ENCODE measurements at regions not wholly inside any gene's neighbourhood (a gene's known extent, or its start where the extent isn't known, plus 50 kb on each side); places are given as distances from the start of the nearest gene placed in this dataset.

DNA sequence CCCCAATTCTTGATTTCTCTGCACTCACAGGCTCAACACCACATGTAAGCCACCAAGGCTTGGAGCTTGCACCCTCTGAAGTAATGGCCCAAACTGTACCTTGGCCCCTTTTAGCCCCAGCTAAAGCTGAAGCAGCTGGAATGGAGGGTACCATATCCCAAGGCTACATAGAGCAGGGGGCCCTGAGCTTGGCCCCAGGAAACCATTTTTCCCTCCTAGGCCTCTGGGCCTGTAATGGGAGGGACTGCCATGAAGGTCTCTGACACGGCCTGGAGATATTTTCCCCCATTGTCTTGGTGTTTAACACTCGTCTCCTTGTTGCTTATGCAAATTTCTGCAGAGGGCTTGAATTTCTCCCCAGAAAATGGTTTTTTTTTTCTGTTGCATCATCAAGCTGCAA lies 69.7 kb downstream of the SKA1 start:
- DNase-seq (ENCODE audit: low read depth) = no peak
- TF ChIP-seq, protein P1, sequence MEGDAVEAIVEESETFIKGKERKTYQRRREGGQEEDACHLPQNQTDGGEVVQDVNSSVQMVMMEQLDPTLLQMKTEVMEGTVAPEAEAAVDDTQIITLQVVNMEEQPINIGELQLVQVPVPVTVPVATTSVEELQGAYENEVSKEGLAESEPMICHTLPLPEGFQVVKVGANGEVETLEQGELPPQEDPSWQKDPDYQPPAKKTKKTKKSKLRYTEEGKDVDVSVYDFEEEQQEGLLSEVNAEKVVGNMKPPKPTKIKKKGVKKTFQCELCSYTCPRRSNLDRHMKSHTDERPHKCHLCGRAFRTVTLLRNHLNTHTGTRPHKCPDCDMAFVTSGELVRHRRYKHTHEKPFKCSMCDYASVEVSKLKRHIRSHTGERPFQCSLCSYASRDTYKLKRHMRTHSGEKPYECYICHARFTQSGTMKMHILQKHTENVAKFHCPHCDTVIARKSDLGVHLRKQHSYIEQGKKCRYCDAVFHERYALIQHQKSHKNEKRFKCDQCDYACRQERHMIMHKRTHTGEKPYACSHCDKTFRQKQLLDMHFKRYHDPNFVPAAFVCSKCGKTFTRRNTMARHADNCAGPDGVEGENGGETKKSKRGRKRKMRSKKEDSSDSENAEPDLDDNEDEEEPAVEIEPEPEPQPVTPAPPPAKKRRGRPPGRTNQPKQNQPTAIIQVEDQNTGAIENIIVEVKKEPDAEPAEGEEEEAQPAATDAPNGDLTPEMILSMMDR (conservative IDR thresholded peaks at IDR 0.05; ENCODE audit: low read depth, low read length) = no peak
- no peak overlapping the region for H3K4me3 ChIP-seq (ENCODE audit: low read depth, low read length)

DNA sequence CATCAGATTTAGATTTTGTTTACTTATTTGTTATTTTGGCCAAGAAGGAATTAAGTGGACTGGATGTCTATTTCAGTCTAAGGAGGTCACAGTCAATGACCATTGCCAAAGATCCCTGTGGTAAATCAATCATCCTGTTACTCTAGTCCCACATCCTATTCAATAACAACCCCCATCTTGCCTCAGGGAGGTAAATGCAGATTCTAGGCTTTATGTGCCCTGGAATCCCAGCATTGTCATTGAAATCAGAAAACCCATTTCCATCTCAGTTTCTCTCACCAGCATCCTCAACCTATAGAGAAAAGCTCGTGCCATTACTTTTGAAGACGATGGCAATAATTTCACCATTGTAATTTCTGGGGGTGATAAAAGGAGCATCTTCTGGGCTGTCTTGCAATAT lies 71.8 kb downstream of the SKA1 start:
- TF ChIP-seq, protein P1 (conservative IDR thresholded peaks at IDR 0.05; ENCODE audit: low read depth, low read length) = no peak
- DNase-seq (ENCODE audit: low read depth) = no peak
- no peak overlapping the region for H3K4me3 ChIP-seq (ENCODE audit: low read depth, low read length)

DNA sequence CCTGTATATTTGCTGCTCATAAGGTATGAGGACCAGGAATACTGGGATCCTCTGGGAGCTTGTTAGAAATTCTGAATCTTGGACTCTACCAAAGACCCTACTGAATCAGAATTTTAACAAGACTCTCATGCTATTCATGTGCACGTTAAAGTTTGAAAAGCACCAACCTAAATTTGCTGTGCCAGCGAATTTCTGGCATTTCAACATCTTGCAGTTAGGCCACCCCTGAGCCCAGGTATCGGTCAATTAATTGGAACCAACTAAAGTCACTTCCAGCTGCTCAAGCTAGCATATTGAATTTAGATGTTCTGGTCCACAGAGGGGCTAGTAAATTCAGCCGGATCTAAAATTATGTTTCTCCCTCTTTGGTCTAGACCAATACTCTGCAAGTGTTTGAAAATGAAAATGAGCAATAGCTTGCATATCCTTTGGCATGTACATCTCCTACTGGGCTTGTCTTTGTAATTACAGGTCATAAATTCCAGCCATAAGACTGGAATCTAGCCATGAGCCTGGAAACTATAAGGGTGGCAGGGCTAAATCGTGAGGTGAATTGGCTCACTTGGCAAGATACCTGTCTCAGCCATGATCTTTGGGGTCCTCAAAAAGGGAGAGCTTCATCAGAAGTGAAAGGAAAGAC lies 72.4 kb downstream of the SKA1 start:
- H3K4me3 ChIP-seq (ENCODE audit: low read depth, low read length) = no peak overlapping the region
- TF ChIP-seq, protein P1 (conservative IDR thresholded peaks at IDR 0.05; ENCODE audit: low read depth, low read length) = no peak
- DNase-seq (ENCODE audit: low read depth) = no peak

DNA sequence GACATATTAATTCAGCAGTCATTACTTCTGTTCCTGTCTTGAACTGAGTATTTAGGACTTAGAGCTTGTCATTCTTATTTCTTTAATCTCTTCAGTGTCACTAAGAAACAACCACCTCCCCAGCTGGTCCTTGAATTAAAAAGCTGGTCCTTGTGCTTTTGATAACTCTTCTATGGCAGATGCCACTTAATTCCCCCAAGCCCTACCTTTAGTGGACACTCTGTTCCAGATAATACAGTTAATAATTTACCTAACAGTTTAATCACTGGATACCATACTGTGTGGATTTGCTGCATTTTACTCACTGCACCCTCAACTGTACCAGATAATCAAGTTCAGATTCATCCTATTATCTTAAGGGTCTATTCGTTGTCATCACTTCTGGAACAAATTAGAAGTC lies 73.1 kb downstream of the SKA1 start:
- no peak overlapping the region for H3K4me3 ChIP-seq (ENCODE audit: low read depth, low read length)
- no peak for DNase-seq (ENCODE audit: low read depth)

DNA sequence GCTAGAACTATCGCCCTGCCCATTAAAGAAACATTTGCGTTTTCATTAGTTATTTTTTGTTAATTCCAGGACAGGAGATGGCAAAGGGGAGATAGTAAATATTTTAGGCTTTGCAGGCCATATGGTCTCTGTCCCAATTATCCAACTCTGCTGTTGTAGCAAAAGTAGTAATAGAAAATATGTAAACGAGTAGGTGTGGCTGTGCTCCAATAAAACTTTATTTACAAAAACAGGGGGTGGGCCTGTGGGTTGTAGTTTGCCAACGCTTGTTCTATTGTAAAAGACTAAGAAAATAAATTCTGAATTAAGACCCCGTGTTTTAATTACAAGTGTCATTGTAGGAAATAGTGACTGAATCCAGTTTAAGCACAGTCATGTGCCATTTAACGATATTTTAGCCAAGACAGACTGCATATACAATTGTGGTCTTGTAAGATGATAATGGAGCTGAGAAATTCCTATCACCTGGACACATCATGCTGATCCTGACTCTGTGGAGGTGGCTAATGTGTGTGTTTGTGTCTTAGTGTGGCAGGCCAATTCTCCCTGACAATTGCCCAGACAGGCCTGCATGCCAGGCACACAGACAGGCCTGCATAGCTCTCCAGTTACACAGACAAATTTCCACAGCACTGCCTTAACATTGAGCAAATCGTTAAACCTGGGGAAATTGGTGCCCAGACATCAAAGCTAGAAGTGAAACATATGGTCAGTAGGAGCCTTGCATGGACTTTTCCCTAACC lies 76.4 kb downstream of the SKA1 start:
- H3K4me3 ChIP-seq (ENCODE audit: low read depth, low read length) = no peak overlapping the region
- no peak for DNase-seq (ENCODE audit: low read depth)
- TF ChIP-seq, protein P1 (conservative IDR thresholded peaks at IDR 0.05; ENCODE audit: low read depth, low read length) = no peak

More for the DNA sequence above, 73.1 kb downstream of the SKA1 start:
- TF ChIP-seq, protein P1 (conservative IDR thresholded peaks at IDR 0.05; ENCODE audit: low read depth, low read length) = no peak

DNA sequence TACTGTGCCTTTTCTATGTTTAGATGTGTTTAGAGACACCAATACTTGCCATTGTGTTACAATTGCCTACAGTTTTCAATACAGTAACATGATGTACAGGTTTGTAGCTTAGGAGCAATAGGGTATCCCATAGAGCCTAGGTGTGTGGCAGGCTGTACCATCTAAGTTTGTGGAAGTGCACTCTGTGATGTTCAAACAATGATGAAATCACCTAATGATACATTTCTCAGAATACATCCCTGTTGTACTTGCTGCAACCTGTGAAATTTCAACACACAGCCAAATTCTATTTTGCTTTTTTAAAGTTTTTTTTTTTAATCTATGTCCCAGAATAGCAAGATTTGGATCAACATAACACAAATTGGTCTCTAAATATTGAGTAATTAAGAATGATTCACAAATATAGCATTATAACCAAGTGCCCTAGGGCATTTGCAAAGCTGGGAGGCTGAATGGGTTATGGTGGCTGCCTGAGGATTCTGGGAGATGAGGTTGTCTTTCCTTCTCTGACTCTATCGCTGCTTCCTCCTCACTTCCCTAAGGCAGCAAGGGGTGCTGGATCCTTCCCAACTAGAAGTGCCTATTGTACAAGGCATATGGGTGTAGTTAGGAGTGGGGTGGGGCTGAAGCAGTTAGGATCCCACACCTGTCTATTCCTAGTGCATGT lies 78.3 kb downstream of the SKA1 start:
- no peak overlapping the region for H3K4me3 ChIP-seq (ENCODE audit: low read depth, low read length)
- TF ChIP-seq, protein P1 (conservative IDR thresholded peaks at IDR 0.05; ENCODE audit: low read depth, low read length) = no peak
- no peak for DNase-seq (ENCODE audit: low read depth)

Measured in choroid plexus epithelial cell (primary cell).